ENCODE measurements at regions not wholly inside any gene's neighbourhood (a gene's known extent, or its start where the extent isn't known, plus 50 kb on each side); places are given as distances from the start of the nearest gene placed in this dataset.

GRCh38 chr3:182696916-182697315 lies 96.4 kb upstream of the ATP11B start:
- Histone ChIP-seq H3K36me3 (ENCODE audit: low read depth, missing control alignments) (no peaks in the 10 kb centered on the region), H3K4me3 (no peak overlapping the region), H3K9me3 (no peaks in the 10 kb centered on the region), H3K27me3 (no peaks in the 10 kb centered on the region), H3K27ac (no peak overlapping the region), H3K4me1 (no peaks in the 10 kb centered on the region)
- DNase-seq = no peak
- TF ChIP-seq POLR2A (IDR thresholded peaks at IDR 0.05) (no peak), CTCF (IDR thresholded peaks at IDR 0.05) (no peak)
- intact Hi-C loops (cut with DNase I; ENCODE audit: low total_unique reads) = no loop called here
- 68 to 87% methylated on average over 3 of the region's 3 CpGs for WGBS, 2 donors

- no peak for TF ChIP-seq CTCF (IDR thresholded peaks at IDR 0.05)
- 65 to 68% methylated on average over 12 of the region's 12 CpGs for WGBS, 2 donors
- no peak overlapping the region for H3K27ac ChIP-seq
- H3K4me1 ChIP-seq = no peaks in the 10 kb centered on the region
- no peaks in the 10 kb centered on the region for H3K36me3 ChIP-seq (ENCODE audit: low read depth, missing control alignments)
- no peaks in the 10 kb centered on the region for H3K9me3 ChIP-seq
- H3K4me3 ChIP-seq = no peak overlapping the region
- intact Hi-C loops (cut with DNase I; ENCODE audit: low total_unique reads) = no loop called here
- DNase-seq = no peak
- H3K27me3 ChIP-seq = no peaks in the 10 kb centered on the region
Observed at GRCh38 chr3:182697345-182697919, 95.9 kb upstream of the ATP11B start.

GRCh38 chr3:182698078-182698477 lies 95.2 kb upstream of the ATP11B start:
- H3K4me3 ChIP-seq = no peak overlapping the region
- H3K4me1 ChIP-seq = no peaks in the 10 kb centered on the region
- intact Hi-C loops (cut with DNase I; ENCODE audit: low total_unique reads) = no loop called here
- H3K9me3 ChIP-seq = no peaks in the 10 kb centered on the region
- H3K27ac ChIP-seq = no peak overlapping the region
- WGBS, 2 donors = 94 to 96% methylated on average over 2 of the region's 2 CpGs
- no peak for TF ChIP-seq POLR2A (IDR thresholded peaks at IDR 0.05)
- no peak for TF ChIP-seq CTCF (IDR thresholded peaks at IDR 0.05)
- H3K27me3 ChIP-seq = no peaks in the 10 kb centered on the region
- no peaks in the 10 kb centered on the region for H3K36me3 ChIP-seq (ENCODE audit: low read depth, missing control alignments)
- no peak for DNase-seq

- intact Hi-C loops (cut with DNase I; ENCODE audit: low total_unique reads) = no loop called here
- H3K4me3 ChIP-seq = no peak overlapping the region
- WGBS, 2 donors = 81 to 91% methylated on average over 2 of the region's 2 CpGs
- no peak overlapping the region for H3K27ac ChIP-seq
- TF ChIP-seq POLR2A (IDR thresholded peaks at IDR 0.05) (no peak), CTCF (IDR thresholded peaks at IDR 0.05) (no peak)
- no peaks in the 10 kb centered on the region for H3K4me1 ChIP-seq
- H3K9me3 ChIP-seq = no peaks in the 10 kb centered on the region
- no peaks in the 10 kb centered on the region for H3K27me3 ChIP-seq
- H3K36me3 ChIP-seq (ENCODE audit: low read depth, missing control alignments) = no peaks in the 10 kb centered on the region
- no peak for DNase-seq
Observed at GRCh38 chr3:182699550-182700170, 93.6 kb upstream of the ATP11B start.

- Histone ChIP-seq H3K4me3 (no peak overlapping the region), H3K27me3 (no peaks in the 10 kb centered on the region), H3K4me1 (no peaks in the 10 kb centered on the region), H3K9me3 (no peaks in the 10 kb centered on the region), H3K27ac (no peak overlapping the region), H3K36me3 (ENCODE audit: low read depth, missing control alignments) (no peaks in the 10 kb centered on the region)
- intact Hi-C loops (cut with DNase I; ENCODE audit: low total_unique reads) = no loop called here
- no peak for DNase-seq
- TF ChIP-seq CTCF (IDR thresholded peaks at IDR 0.05) = no peak
- TF ChIP-seq POLR2A (IDR thresholded peaks at IDR 0.05) = no peak
- WGBS, 2 donors = 67 to 81% methylated on average over 1 of the region's 1 CpG
Observed at GRCh38 chr3:182702216-182702615, 91.1 kb upstream of the ATP11B start.

Data from testis (tissue), 2 donors.